LNCaP clone FGC (cell line): ENCODE measurements at regions not wholly inside any gene's neighbourhood (a gene's known extent, or its start where the extent isn't known, plus 50 kb on each side); places are given as distances from the start of the nearest gene placed in this dataset.

Experiments
- DNase-seq: peaks from one replicate; pipeline ENCODE4 v3.0.0-alpha.2; 2011; ENCODE audit warnings: low read depth
- H3K4me3 ChIP-seq: 2 replicates; pipeline ENCODE4 v1.5.1; 2011; ENCODE audit warnings: mild to moderate bottlenecking, low read depth, low read length, control low read depth
- CTCF ChIP-seq: IDR thresholded peaks from 2 replicates; pipeline ENCODE4 v1.5.1; 2012; ENCODE audit warnings: mild to moderate bottlenecking; ENCODE audit not compliant: control insufficient read depth, insufficient read depth; ENCODE audit errors: extremely low read depth

DNA sequence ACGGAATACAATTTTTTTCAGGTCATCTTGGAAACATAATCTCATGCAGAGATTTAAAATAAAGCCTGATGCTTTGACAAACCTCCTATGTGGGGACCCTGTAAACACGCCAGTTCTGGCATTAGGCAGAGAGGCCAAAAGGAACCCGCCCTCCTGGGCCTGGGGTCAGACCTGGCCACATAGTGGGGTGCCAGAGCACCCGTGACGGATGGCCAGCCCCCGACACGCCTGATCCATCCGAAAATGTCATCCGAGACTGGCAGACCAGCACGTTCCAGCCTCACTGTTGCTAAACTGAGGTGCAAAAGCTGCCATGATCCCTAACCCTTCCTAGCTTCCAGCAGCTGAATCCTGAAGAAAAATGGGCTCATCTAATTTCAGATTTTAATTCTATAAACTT is 222.6 kb upstream of the SALL3 start:
- H3K4me3 ChIP-seq, result no peak overlapping the region
- no peak for TF ChIP-seq CTCF
- DNase-seq, result no peak

- no peak for TF ChIP-seq CTCF
- no peak for DNase-seq
- H3K4me3 ChIP-seq, result no peak overlapping the region
These were observed 221.1 kb upstream of the SALL3 start for GRCh38 chr18:78758496-78758895.

DNA sequence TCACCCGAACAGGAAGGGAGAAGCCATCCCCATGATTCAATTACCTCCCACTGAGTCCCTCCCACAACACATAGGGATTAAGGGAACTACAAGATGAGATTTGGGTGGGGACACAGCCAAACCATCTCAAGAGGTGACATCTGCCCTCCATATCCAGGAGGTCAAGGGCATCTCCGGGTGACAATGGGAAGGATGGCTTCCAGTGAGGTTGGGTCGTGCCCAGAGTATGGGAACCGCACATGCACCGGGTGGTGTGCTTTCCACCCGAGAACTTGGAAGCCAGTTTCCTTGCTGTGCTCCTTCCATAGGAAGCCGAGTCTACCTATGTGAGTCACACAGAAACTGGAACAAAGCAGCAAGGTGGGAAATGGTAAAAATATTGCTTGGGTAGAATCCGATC is 216.9 kb upstream of the SALL3 start:
- no peak for DNase-seq
- no peak for TF ChIP-seq CTCF
- H3K4me3 ChIP-seq, result no peak overlapping the region

DNA sequence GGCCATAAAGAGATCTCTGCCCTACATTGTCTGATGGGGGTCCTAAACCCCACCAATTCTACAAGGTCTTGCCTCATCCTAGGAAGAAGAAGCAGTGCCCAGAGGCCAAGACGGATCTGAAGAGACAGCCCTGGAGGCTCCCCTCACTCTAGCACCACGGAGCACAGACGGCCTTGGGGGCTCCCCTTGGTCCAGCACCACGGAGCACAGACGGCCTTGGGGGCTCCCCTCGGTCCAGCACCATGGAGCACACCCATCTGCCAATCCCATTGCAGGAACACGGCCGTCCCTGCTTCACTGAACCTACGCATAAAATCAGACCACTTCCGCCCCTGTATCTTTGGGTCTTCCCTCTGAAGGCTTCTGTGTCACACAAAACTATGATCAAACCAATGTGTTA is 215.1 kb upstream of the SALL3 start:
- H3K4me3 ChIP-seq, result no peak overlapping the region
- no peak for TF ChIP-seq CTCF
- DNase-seq, result no peak

- no peak for TF ChIP-seq CTCF
- DNase-seq, result no peak
- no peak overlapping the region for H3K4me3 ChIP-seq
These were observed 214.5 kb upstream of the SALL3 start for GRCh38 chr18:78765142-78765541.

GRCh38 chr18:78765637-78766281 is 213.9 kb upstream of the SALL3 start:
- H3K4me3 ChIP-seq, result no peak overlapping the region
- DNase-seq, result no peak
- TF ChIP-seq CTCF, result no peak
